ENCODE measurements at regions not wholly inside any gene's neighbourhood (a gene's known extent, or its start where the extent isn't known, plus 50 kb on each side); places are given as distances from the start of the nearest gene placed in this dataset.
A peak's percentile ranks its signal among the peaks of the same experiment; 100 is the strongest.
"Not testable (repeated sequence)": the region's sequence is repeated elsewhere in the genome, so short reads cannot be mapped to it uniquely, and the experiment has no call there.

- no peak for DNase-seq (ENCODE audit: low spot score)
These were observed 178.2 kb upstream of the TSHZ3 start for GRCh38 chr19:31527443-31527842.

GRCh38 chr19:31528261-31528660 is 179.0 kb upstream of the TSHZ3 start:
- no peak for DNase-seq (ENCODE audit: low spot score)

GRCh38 chr19:31529121-31529520 is 179.9 kb upstream of the TSHZ3 start:
- DNase-seq (ENCODE audit: low spot score): no peak

- no peak for DNase-seq (ENCODE audit: low spot score)
These were observed 181.5 kb upstream of the TSHZ3 start for GRCh38 chr19:31530781-31531180.

DNA sequence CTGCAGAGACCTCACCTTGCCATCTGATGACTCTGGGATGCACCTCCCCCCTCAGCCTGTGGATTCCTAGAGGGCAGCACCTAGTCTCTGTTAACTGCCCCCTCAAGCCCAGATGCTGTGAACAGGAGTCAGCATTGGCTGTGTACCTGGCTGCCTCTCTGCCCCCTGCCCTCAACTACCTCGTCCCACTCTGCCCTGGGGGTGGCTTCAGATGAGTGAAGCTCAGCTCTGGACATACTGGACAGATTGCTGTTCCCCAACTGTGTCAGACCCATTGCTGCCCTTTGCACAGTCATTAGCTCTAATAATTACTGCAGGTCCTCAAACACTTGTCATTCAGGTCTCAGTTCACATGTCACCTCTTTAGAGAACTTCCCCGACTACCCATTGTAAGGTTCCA is 182.1 kb upstream of the TSHZ3 start:
- no peak for DNase-seq (ENCODE audit: low spot score)

GRCh38 chr19:31532034-31532433 is 182.8 kb upstream of the TSHZ3 start:
- DNase-seq (ENCODE audit: low spot score): no peak

GRCh38 chr19:31533114-31533513 is 183.9 kb upstream of the TSHZ3 start:
- DNase-seq (ENCODE audit: low spot score): no peak

DNA sequence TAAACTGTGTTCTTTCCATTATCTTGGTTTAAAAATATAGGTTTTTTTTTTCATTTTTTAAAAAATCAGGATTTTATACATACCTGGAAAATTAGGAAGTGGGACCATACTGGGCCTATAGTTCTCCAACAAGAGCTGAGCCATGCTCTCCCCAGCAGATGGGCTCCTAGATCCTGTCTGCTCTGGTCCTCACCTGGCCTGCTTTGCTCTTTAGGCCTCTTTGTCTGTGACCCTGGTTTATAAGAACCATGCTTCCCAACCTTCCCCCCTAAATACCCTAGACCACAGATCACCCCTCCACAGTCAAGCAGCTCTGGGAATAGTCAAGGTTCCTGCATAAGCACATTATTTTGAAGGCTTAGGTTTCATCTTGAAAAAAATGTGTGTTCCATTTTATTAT is 185.0 kb upstream of the TSHZ3 start:
- DNase-seq (ENCODE audit: low spot score): no peak

- no peak for DNase-seq (ENCODE audit: low spot score)
These were observed 185.8 kb upstream of the TSHZ3 start for GRCh38 chr19:31534786-31535657.

- DNase-seq (ENCODE audit: low spot score): no peak
These were observed 186.6 kb upstream of the TSHZ3 start for GRCh38 chr19:31535691-31536460.

DNA sequence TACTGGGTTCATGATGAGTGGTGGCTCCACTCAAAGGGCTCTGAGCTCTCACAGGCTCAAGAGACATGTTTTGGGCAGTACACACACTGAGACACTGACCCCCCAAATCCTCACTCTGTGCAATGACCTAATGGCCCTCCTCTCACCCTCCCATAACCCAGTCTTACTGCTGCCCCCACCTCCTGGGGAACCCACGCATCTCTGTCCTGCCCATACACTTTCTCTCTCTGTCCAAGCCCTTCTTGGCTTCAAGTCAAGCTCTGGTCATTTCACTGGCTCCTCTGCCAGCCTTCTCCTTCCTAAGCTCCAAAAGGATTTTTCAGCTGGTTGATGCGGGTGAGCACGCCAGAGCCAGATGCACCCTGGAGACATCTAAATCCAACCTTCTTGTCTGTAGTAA is 187.9 kb upstream of the TSHZ3 start:
- no peak for DNase-seq (ENCODE audit: low spot score)

- not testable (repeated sequence) for DNase-seq (ENCODE audit: low spot score)
These were observed 188.7 kb upstream of the TSHZ3 start for GRCh38 chr19:31537902-31538301.

DNA sequence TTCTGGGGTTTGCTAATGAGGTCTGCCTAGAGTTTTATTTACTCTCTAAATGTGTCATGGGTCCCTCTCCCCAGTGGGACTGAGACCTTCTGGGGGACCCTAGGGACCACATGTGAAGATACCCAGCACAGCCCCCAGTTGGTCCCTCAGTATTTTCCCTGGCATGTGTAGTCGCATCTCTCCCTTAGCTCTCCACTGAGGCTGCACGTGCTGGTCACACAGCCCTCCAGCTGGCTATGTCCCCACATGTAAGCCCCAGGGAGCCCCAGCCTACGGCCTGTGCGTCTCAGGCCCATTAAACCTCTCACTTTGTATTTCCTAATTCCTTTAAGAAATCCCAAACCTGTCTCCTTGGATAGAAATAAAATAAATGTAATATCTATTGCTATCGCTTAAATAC is 189.6 kb upstream of the TSHZ3 start:
- DNase-seq (ENCODE audit: low spot score): no peak

DNA sequence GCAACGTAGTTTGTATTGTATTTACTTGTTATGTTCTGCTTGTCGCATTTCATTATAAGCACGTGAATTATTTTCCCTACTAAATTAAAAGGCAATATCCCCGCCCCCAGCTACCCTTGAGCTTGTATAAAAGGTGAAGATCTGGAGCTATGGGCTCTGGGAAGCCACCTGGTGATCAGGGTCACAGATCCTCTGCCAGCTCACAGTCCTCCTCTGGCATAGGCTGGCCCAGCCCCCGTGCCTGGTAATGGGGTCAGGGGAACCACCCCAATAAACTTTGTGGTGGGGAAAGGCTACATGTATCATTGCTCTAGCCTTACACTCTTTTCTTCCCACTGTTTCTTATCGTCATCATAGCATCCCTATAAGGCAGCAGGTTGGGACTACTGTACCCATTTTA is 190.2 kb upstream of the TSHZ3 start:
- DNase-seq (ENCODE audit: low spot score): no peak

DNA sequence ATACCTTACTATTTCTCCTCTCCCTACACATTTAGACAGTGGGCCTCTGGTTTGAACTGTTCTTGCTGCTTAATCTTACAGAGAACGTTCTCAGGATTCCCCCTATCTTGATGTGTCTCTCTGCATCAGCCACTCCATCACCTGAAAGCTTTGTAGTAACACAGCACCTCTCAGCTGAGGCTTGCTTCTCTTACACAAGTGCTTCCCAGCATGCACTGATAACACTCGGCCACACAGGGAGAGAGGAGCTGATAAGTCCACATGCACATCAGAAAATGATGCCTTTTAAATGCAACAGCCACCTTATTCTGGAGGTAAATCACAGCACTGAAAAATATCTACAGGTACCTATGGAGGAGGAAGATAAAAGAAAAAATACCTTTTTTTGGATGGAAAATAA is 192.2 kb upstream of the TSHZ3 start:
- no peak for DNase-seq (ENCODE audit: low spot score)

DNA sequence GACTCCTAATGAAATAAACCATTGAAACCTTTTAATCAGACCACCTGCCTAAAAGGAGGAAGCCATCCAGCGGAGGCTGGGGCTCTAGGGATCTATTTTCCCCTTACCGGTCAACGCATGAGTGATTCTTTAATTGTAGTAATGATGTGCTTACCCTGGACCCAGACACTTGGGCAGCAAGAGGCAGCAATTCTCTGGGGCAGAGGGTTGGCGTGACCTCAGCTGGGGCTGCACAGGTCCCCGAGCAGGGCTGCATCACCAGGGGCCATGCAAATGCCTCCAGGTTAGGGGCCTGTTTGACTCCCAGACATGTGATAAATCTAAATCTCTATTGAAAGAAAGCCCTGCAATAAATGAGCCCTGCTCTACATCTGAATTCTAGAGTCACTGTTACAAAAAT is 194.2 kb upstream of the TSHZ3 start:
- DNase-seq (ENCODE audit: low spot score): no peak

- no peak for DNase-seq (ENCODE audit: low spot score)
These were observed 196.5 kb upstream of the TSHZ3 start for GRCh38 chr19:31545777-31546176.

GRCh38 chr19:31546205-31546960 is 197.1 kb upstream of the TSHZ3 start:
- no peak for DNase-seq (ENCODE audit: low spot score)

- DNase-seq (ENCODE audit: low spot score): peak; percentile 57
These were observed 199.7 kb upstream of the TSHZ3 start for GRCh38 chr19:31548941-31549340.

- no peak for DNase-seq (ENCODE audit: low spot score)
These were observed 204.0 kb upstream of the TSHZ3 start for GRCh38 chr19:31553112-31553845.

DNA sequence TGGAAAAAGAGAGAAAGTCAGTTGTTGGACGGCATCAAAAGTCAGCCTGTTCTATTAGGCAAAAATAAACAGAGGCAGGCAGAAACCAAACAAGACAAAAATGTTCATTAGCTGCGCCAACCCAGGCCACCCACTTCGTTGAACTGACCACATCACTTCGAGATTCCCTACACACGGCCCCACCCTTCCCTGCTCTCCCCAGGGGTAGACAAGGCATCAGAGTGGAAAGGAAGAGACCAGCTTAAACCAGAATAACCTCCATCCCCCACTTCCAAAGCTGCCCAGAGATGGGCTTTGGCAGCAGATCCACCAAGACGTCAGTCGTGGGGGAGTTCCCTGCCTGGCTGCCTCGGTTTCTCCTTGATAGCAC is 204.6 kb upstream of the TSHZ3 start:
- no peak for DNase-seq (ENCODE audit: low spot score)

- no peak for DNase-seq (ENCODE audit: low spot score)
These were observed 205.1 kb upstream of the TSHZ3 start for GRCh38 chr19:31554360-31554759.

All from HT-29 (cell line).